Natural killer cell (primary cell): ENCODE measurements at regions not wholly inside any gene's neighbourhood (a gene's known extent, or its start where the extent isn't known, plus 50 kb on each side); places are given as distances from the start of the nearest gene placed in this dataset.

ENCODE experiments used
- ATAC-seq, 3 donors: fragments of 150-1000 bp in 2 of 3; fragments of 200-7000 bp in 1 of 3; cut with Tn5 transposase; 1 replicate in 1 of 3; 2 replicates in 2 of 3; pipeline ENCODE4 v1.10.0; 2021; ENCODE audit warnings: mild to moderate bottlenecking in 2 of 3, moderate library complexity in 2 of 3
- DNase-seq, 2 donors: peaks; one replicate each; pipeline versions ENCODE4 v3.0.0 to v3.0.0-alpha.2; 2013 to 2021; ENCODE audit warnings: mixed read lengths in 1 of 2
- H3K27ac ChIP-seq: one replicate; pipeline ENCODE4 v1.5.1; 2013; ENCODE audit warnings: mild to moderate bottlenecking, low read length
- H3K27me3 ChIP-seq: one replicate; pipeline ENCODE4 v1.6.1; 2013; ENCODE audit warnings: low read length; ENCODE audit not compliant: control insufficient read depth, insufficient read depth
- H3K36me3 ChIP-seq: one replicate; pipeline ENCODE4 v1.6.1; 2013; ENCODE audit warnings: low read length; ENCODE audit not compliant: control insufficient read depth, insufficient read depth
- H3K4me1 ChIP-seq: one replicate; pipeline ENCODE4 v1.6.1; 2013; ENCODE audit warnings: low read length; ENCODE audit not compliant: control insufficient read depth, insufficient read depth
- H3K4me3 ChIP-seq: one replicate; pipeline ENCODE4 v1.5.1; 2013; ENCODE audit warnings: low read length
- H3K9me3 ChIP-seq: one replicate; pipeline ENCODE4 v1.6.1; 2013; ENCODE audit warnings: low read length; ENCODE audit not compliant: control insufficient read depth, insufficient read depth
- H3K27ac Mint-ChIP-seq, 2 donors: one replicate each; pipeline ENCODE4 v1.8.0; 2022; ENCODE audit warnings: mild to moderate bottlenecking in 2 of 2, mixed read lengths in 2 of 2, moderate library complexity in 1 of 2
- H3K27me3 Mint-ChIP-seq, 2 donors: one replicate each; pipeline ENCODE4 v1.8.0; 2022; ENCODE audit warnings: low read depth in 2 of 2, mixed read lengths in 2 of 2
- H3K36me3 Mint-ChIP-seq: one replicate; pipeline ENCODE4 v1.8.0; 2022; ENCODE audit warnings: mixed read lengths
- H3K4me1 Mint-ChIP-seq, 2 donors: one replicate each; pipeline ENCODE4 v1.8.0; 2022; ENCODE audit warnings: mixed read lengths in 2 of 2
- H3K4me3 Mint-ChIP-seq: one replicate; pipeline ENCODE4 v1.8.0; 2022; ENCODE audit warnings: mild to moderate bottlenecking, moderate library complexity, mixed read lengths
- H3K9me3 Mint-ChIP-seq, 2 donors: one replicate each; pipeline ENCODE4 v1.8.0; 2022; ENCODE audit warnings: mixed read lengths in 2 of 2
- CTCF ChIP-seq: fragments of 200-600 bp; IDR thresholded peaks from one replicate; pipeline ENCODE4 v1.8.0; 2022; ENCODE audit warnings: antibody characterized with exemption
- WGBS: methylation state at CpG from one replicate; pipeline ENCODE4 v1.1.7; 2013; ENCODE audit warnings: missing lambda C conversion rate; ENCODE audit not compliant: insufficient coverage; 5-methylcytosine and 5-hydroxymethylcytosine counted together
- intact Hi-C: fragments of 100-400 bp; cut with micrococcal nuclease; formaldehyde crosslinking; loops from one replicate; pipeline ENCODE4 v1.14.2; 2022

GRCh38 chr7:86929293-86930109, 130.0 kb downstream of the ELAPOR2 start:
- H3K4me3 ChIP-seq: no peak overlapping the region
- peaks cover 7 to 18% of the 10 kb centered on the region in 2 donors for H3K27me3 Mint-ChIP-seq
- no peak overlapping the region for H3K27ac Mint-ChIP-seq
- no peaks in the 10 kb centered on the region for H3K36me3 ChIP-seq
- WGBS: 68% methylated on average over 3 of the region's 4 CpGs
- H3K27ac ChIP-seq: no peak overlapping the region
- no peaks in the 10 kb centered on the region for H3K4me1 ChIP-seq
- intact Hi-C loops: no loop called here
- no peak for TF ChIP-seq CTCF
- DNase-seq (no peak), ATAC-seq (no peak)
- H3K27me3 ChIP-seq: no peaks in the 10 kb centered on the region
- H3K4me3 Mint-ChIP-seq: no peak overlapping the region
- H3K36me3 Mint-ChIP-seq: no peaks in the 10 kb centered on the region
- no peaks in the 10 kb centered on the region for H3K4me1 Mint-ChIP-seq
- H3K9me3 ChIP-seq: no peaks in the 10 kb centered on the region
- H3K9me3 Mint-ChIP-seq: no peaks in the 10 kb centered on the region

GRCh38 chr7:86928308-86928707, 131.1 kb downstream of the ELAPOR2 start:
- H3K27me3 Mint-ChIP-seq: peaks cover 1 to 15% of the 10 kb centered on the region in 2 donors
- H3K36me3 Mint-ChIP-seq: no peaks in the 10 kb centered on the region
- H3K4me1 ChIP-seq: no peaks in the 10 kb centered on the region
- H3K9me3 Mint-ChIP-seq: no peaks in the 10 kb centered on the region
- no peaks in the 10 kb centered on the region for H3K27me3 ChIP-seq
- ATAC-seq (no peak), DNase-seq (no peak)
- intact Hi-C loops: no loop called here
- TF ChIP-seq CTCF: no peak
- H3K27ac ChIP-seq: no peak overlapping the region
- H3K9me3 ChIP-seq: no peaks in the 10 kb centered on the region
- H3K4me3 Mint-ChIP-seq: no peak overlapping the region
- H3K36me3 ChIP-seq: no peaks in the 10 kb centered on the region
- WGBS: 100% methylated on average over 2 of the region's 3 CpGs
- H3K4me3 ChIP-seq: no peak overlapping the region
- no peak overlapping the region for H3K27ac Mint-ChIP-seq
- H3K4me1 Mint-ChIP-seq: no peaks in the 10 kb centered on the region

GRCh38 chr7:86926732-86927131, 132.7 kb downstream of the ELAPOR2 start:
- H3K27me3 ChIP-seq: no peaks in the 10 kb centered on the region
- Mint-ChIP-seq H3K36me3 (no peaks in the 10 kb centered on the region), H3K4me1 (no peaks in the 10 kb centered on the region), H3K27ac (no peak overlapping the region), H3K27me3 (peaks cover 0 to 15% of the 10 kb centered on the region in 2 donors), H3K9me3 (no peaks in the 10 kb centered on the region), H3K4me3 (no peak overlapping the region)
- H3K4me3 ChIP-seq: no peak overlapping the region
- H3K9me3 ChIP-seq: no peaks in the 10 kb centered on the region
- WGBS: 8% methylated on average over 2 of the region's 2 CpGs
- H3K36me3 ChIP-seq: no peaks in the 10 kb centered on the region
- H3K4me1 ChIP-seq: no peaks in the 10 kb centered on the region
- DNase-seq (peak in 1 of 2 donors; percentile 73), ATAC-seq (peak in 2 of 3 donors; percentile 59 to 65)
- intact Hi-C loops: loop anchor here (1.0 to 2.0 kb wide), 2 partner anchors 222 to 311 kb away; no protein-coding TSS in a partner anchor
- peak; percentile 69 for TF ChIP-seq CTCF
- H3K27ac ChIP-seq: no peak overlapping the region

GRCh38 chr7:86925221-86925620, 134.2 kb downstream of the ELAPOR2 start:
- Histone ChIP-seq H3K27me3 (no peaks in the 10 kb centered on the region), H3K4me1 (no peaks in the 10 kb centered on the region), H3K4me3 (no peak overlapping the region), H3K27ac (no peak overlapping the region), H3K36me3 (no peaks in the 10 kb centered on the region), H3K9me3 (no peaks in the 10 kb centered on the region)
- TF ChIP-seq CTCF: no peak
- Mint-ChIP-seq H3K9me3 (no peaks in the 10 kb centered on the region), H3K4me3 (no peak overlapping the region), H3K27ac (no peak overlapping the region), H3K36me3 (no peaks in the 10 kb centered on the region), H3K27me3 (peaks cover 0 to 15% of the 10 kb centered on the region in 2 donors), H3K4me1 (no peaks in the 10 kb centered on the region)
- DNase-seq (no peak), ATAC-seq (no peak)
- intact Hi-C loops: no loop called here
- 95% methylated on average over 1 of the region's 1 CpG for WGBS
